A172 (cell line): ENCODE measurements at regions not wholly inside any gene's neighbourhood (a gene's known extent, or its start where the extent isn't known, plus 50 kb on each side); places are given as distances from the start of the nearest gene placed in this dataset.
"Not testable (repeated sequence)": the region's sequence is repeated elsewhere in the genome, so short reads cannot be mapped to it uniquely, and the experiment has no call there.

Source experiments
- DNase-seq: peaks from one replicate; pipeline ENCODE4 v3.0.0-alpha.2; 2015; ENCODE audit warnings: low spot score

DNA sequence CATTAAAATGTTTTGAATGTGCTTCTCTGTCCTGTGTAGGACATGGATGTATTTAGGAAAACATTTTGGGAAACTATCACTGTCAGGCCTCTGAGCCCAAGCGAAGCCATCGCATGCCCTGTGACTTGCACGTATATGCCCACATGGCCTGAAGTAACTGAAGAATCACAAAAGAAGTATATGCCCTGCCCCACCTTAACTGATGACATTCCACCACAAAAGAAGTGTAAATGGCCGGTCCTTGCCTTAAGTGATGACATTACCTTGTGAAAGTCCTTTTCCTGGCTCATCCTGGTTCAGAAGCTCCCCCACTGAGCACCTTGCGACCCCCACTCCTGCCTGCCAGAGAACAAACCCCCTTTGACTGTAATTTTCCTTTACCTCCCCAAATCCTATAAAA is 191.1 kb upstream of the MEIS1 start:
- DNase-seq: not testable (repeated sequence)

DNA sequence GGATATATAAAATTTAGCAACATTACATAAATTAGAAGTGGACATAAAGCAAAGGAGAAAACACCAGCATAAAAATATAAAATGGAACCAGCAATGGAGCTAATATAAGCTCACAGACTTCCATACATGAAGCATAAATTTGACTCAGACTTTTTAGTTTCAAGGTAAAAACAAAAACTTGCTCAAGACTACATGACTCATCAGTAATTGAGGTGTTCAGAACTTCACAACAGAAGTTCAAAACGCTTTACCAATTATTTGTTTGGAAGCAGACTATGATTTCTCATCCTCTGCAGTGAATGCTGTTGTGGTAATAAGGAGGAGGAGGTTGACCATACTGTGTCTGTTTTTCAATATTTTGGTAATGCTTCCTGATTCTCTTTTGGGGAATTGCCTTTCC is 192.0 kb upstream of the MEIS1 start:
- DNase-seq: not testable (repeated sequence)

DNA sequence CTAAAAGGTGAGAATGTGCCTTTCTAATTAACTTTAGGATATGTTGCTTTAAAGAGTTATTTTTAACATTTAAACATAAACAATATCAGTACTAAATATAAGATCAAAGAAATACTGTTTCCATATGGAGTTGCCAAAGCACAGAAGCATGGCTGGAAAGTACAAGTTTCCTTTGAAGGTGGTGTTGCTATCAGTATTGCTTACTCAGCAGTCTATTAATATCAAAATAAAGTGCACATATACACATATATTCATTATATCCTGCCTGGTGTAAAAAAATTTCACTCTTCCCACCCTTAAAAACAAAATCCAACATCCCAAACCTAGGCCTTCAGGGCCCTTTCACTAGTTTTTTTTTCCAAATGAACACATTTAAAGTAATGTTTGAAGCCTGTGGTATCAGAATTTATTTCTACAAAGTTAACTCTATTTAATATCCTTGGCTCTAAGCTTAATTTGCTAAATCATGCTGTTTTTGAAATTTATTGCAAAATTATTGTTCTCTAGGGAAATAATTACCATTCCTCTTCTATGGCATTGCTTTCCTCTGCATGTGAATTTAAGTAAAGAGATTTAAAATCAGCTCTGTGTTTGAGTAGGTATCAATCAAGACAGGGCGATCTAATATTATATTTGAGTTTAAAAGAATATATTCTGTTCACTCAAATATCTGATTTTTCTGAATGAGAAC is 192.7 kb upstream of the MEIS1 start:
- DNase-seq: no peak

DNA sequence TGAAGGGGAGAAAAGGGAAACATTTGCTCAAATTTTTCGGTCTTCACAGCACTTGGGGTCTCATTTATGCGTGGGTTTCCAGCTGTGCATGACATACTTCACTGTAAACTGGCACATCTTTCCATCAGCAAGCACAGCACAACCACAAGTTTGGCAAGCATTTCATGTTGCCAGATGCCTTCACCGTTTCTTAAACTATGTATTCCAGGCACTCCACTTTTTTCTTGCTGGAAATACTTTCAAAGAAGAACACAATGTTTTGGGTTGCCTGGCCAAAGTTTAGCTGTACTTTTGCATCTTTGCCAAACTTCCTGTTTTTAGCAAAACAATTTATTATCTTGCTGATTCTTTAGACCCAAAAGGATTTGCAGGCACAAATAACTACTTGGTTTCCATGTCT is 194.6 kb upstream of the MEIS1 start:
- no peak for DNase-seq

DNA sequence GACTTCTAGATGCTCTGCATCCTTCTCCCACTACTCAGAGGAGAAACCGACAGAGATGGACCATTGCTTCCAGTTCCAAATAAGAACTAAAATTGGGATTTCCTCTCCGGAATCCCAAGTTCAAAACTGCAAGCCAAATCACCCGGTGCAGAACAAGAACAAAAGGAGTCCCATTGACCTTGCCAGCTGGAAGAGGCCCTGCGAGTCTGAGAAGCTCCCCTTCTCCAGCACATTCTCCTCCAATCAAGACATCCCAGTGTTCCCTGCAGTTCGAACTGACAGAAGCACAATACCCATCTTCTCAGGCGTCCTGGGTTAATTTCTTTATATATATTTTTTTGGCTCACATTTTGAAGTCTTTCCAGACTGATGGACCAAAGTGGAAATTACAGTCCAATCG is 195.3 kb upstream of the MEIS1 start:
- no peak for DNase-seq

DNA sequence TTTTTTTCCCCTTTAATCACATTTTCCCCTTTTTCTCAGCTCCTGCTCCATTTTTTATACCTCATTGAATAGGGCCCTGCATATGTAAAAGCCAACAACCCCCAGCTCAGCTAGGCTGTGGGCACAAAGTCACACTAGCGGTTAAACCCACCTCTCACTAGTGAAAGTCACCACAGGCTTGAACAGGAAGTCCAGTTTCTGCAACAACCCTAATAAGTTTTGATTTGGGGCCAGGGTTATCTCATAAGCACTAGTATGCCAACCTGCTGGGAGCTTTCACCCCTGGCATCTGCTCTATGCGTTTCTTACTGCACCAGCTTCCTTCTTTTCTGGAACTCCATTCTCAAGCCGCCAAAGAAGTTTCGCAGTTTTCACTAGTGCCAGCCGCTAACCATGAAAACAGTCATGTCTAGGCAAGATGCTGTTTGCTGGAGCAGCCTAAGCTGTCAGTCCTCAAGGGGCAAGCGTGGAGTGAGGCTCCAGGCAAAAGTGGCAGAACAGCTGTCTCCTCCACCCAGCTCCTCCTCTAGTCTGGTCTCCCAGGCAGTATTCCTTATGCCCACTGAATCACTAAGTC is 197.0 kb upstream of the MEIS1 start:
- no peak for DNase-seq

DNA sequence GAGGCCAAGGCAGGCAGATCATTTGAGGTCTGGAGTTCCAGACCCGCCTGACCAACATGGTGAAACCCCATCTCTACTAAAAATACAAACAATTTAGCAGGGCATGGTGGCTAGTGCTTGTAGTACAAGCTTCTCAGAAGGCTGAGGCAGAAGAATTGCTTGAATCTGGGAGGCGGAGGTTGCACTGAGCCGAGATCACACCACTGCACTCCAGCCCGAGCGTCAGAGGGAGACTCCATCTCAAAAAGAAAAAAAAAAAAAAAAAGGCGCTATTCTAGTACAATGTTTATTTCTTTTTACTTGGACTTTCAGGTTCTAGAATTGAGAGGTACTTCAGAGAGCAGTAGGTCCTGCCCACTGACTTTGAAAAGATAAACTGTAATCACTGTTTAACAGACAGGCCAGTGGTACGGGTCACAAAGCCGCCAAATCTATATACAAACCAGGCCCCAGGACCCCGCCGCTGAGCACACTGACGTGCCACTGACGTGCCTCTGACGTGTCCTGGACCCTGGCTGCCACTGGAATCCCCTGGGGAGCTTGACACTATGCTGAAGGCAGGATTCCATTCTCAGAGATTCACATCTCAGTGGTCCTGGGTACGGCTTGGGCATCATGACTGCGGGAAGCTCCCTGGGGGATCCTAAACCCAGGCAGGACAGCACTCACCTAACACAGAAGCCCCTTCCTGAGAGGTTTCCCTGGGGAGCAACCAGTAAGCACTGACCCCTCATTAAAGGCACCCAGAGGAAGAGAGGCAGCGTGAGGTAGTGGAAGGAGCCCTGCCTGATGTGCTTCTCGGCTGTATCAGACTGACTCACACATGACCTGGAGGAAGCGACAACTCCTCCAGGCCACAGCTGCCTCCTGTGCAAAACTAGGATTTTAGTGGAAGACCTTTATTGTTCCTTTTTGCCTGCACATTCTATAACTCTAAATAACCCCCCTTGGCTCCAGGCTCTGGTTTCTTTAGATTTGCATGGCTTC is 197.8 kb upstream of the MEIS1 start:
- DNase-seq: no peak

DNA sequence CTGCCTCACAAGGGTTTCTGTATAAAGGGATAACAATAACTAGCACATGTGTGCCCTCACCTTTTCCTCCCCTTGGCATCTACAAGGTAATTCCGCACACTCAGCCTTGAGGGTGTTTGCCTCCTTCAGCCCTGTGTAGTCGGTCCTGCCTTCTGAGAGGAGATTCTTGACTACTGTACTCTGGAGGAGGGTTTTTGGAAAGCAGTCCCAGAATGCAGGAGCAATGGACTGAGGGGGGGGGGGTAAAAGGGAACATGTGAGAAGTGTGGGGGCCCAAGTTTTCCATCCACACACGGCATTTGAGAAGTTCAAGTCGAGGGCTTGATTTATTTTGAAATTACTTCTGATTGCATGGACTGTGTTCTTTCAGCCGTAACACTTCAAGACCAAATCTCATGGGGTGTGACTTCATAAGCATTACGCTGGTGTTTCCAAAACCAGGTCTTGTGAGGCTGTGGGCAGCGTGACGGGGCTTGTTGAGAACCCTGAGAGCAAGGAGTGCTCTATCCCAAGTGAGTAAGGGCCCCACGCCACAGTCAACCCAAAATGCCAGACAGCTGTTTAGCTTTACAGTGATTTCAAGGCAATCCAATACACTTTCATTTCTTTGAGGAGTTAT is 198.7 kb upstream of the MEIS1 start:
- DNase-seq: no peak

DNA sequence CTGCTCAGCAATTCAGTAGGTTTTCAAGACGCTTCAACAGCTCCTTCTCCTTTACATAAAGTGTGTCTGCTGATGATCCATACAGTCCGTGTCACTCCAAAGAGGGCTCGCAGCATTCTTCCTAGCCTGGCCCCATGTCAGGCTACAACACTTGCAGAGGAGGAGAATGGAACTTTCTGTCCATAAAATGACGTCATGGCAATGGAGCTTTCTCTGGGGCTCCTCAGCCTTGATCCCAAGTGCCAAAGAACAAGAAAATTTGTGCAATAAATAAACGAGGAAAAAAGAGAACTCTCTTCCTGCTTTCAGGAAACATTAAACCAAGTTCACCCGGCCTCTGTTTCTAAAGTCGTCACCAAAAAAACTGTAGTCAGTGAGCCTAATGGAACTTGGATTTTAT is 199.5 kb upstream of the MEIS1 start:
- no peak for DNase-seq

DNA sequence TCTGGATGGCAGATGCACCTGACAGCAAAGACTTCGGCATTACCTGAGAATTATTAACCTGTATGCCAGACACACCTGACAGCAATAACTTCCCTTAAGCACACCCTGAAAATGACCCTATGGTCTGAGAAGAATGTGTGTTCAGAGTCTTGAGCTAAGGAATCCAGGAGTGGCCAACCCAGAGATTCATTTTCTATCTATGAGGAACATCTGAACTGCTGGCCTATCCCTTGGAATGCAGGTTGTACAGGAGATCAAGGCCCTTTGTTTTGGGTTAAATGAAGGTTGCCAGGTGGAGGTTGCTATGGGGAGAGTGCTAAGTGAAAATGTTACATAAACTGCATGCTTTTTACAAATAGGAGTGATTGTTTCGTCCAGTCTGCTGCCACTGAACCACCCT is 200.9 kb upstream of the MEIS1 start:
- DNase-seq: no peak

DNA sequence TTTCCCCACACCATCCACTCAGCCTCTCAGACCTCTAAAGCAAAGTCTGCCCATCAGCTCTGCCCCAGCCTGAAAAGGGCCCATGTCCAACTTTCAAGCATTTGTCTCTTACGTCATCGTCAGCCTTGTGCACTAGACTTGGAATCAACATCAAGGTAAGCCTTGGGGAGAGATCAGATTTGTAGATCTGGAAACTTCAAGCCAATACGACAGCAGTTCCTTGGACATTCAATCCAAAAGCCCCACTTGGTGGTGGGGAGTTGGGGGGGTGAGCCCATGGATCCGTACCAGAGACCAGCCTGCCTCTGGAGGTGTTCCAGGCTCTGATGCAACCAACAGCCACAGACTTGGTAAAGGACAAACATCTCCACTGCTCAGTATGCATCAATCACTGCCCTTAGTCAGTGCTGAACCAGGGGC is 206.8 kb upstream of the MEIS1 start:
- DNase-seq: no peak

DNA sequence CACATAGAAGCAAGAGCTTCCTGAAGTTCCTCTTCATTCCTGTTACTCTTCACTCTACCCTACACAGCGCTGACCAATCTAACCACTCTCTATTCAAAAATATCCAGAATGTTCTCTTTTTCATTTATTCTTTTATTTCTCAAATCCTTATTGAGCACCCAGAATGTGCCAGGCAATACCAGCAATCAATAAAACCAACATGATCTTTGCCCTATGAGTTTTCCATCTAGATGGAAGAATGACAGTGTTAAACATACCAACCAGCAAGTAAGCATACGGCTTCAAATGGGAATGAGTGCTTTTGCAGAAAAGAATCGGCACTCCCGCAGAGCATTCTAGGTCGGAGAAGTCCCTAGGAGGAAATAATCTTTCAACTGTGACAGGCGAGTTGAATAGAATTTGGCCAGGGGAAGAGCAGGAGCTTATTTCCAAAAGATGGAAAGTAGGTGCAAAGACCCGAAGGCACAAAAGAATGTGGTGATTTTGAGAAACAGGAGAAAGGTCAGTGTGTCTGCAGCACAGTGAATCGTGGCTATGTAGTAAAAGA is 217.8 kb upstream of the MEIS1 start:
- no peak for DNase-seq

DNA sequence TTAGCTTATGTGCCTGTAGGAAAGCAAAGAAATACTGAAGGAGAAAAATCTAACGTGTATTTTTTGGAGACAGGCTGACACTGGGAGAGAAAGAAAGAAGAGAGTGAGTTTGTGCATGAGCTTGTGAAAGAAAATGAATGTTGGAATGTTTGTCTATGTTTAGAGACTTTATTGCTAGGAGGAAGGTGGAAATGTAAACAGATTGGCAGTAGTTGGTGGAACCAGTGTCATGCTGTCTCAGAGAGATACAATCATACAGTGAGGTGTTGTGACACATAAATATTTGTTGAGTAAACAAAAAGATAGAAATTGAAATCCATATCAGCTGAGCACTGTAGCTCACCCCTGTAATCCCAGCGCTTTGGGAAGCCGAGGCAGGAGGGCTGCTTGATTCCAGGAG is 222.2 kb upstream of the MEIS1 start:
- DNase-seq: no peak

DNA sequence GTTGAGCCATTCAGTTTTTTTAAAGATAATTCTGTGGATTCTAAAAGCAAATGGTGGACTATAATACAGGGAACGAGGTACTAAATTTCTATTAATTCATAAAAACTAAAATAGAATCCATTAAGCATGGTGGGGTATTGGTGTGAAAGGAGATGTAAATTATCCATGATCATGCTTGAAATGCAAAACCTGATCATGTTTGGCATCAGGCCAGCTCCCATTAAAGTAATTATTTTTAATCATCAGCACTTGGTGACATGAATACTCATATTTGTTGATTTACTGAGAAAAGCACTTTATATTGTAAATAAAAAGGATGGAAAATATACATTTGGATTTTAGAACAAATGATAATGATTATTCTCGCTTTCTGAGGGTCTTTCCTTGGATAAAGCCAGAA is 232.3 kb upstream of the MEIS1 start:
- no peak for DNase-seq

DNA sequence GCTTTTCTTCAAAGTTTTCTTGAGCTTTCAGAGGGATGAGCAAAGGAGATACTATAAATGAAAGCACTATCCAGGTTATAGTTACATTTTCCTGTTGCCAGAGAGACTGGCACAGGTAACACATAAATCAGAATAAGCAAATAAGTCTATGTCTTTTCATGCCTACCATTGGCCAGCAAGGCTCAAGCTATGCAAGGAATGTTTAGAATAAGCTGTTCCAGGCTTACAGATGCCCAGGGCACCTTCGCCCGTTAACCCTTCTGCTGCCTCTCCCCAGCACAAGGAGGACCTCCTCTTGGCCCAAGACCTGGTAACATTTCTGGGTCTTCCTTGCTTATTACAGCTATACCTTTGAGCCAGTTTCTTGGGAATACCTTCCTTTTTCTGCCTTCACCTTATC is 233.7 kb upstream of the MEIS1 start:
- no peak for DNase-seq

DNA sequence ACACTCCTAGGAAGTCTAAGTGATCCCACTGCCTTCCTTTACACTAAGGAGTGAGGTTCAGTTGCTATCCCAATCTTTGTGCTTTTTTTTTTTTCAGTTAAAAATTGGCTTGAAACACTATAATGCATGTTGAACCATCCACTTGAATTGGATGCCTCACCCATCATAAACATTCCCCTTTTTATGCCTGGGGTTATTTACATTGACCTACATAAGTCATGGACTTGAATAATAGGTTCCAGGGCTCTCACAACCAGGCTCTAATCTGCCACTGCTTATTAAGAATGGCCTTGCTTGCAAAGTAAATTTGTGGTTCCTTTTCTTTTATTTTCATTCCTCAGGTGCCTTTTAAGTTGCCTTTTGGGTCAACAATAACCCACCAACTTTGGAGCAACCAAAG is 236.1 kb upstream of the MEIS1 start:
- DNase-seq: no peak

DNA sequence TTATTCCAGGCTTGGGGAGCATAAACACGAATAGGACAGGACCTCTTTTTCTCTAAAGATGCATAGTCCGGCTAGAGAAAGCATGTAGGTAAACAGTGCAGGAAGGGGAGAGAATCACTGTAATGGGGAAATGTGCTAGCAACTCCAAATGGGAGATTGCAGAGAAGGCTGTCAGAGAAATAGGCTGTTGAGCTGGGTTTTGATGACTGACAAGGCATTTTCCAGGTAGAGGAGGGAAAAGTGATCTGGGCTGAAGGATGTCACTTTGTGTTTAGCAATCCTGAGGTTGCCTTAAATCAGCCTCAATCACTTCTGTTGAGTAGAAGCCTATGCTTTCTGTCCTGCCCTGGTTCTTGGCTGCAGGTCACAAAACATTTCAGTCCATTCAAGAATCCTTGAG is 242.0 kb upstream of the MEIS1 start:
- no peak for DNase-seq

DNA sequence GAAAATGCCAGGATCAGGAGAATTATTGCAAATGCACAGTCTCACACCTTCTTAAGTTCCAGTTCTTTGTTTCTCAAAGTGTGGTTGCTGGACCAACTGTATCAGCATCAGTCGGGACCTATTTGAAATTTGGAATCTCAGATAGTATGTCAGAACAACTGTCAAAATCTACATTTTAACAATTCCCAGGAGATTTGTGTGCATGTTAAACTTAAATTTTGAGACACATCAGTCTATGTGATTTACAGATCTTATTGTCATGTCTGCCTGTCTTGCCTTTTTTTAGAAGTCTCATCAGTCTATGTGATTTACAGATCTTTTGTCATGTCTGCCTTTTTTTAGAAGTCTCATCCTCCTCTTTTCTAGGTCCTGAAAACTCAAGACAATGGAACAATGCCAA is 243.6 kb upstream of the MEIS1 start:
- DNase-seq: no peak

DNA sequence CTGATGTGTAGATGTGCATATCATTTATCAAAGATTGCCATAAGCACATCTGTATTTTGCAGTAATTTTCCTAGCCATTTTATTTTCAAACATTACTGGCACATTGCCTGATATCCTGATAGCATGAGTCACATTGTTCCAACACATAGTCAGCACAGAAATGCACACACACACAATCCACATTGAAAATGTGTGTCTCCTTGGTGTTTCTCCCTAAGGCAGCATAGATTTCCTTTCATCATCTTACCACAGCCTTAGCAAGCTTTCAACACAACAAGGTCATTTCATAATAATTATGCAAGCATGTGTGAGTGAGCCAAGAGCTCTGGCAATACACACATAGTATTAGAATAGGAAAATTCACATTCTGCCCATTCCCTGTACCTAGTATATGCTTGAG is 245.4 kb upstream of the MEIS1 start:
- no peak for DNase-seq

DNA sequence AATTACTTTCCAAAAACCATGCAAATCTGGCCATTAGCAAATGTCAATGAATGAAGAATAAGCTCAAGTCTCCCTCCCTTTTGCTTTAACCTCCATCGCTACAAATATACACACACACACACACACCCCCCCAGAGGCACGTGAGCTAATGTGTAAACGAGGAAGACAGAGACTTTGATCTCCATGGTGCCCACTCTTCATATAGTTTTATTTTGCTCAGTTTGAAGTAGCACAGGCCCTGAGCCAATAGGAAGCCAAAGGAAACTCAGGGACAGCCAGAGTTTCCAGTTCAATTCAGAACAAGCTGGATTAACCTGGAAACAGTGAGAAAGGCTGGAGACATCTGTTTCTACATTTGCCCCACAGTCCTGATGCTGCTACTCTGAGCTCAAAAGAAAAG is 248.4 kb upstream of the MEIS1 start:
- DNase-seq: no peak

DNA sequence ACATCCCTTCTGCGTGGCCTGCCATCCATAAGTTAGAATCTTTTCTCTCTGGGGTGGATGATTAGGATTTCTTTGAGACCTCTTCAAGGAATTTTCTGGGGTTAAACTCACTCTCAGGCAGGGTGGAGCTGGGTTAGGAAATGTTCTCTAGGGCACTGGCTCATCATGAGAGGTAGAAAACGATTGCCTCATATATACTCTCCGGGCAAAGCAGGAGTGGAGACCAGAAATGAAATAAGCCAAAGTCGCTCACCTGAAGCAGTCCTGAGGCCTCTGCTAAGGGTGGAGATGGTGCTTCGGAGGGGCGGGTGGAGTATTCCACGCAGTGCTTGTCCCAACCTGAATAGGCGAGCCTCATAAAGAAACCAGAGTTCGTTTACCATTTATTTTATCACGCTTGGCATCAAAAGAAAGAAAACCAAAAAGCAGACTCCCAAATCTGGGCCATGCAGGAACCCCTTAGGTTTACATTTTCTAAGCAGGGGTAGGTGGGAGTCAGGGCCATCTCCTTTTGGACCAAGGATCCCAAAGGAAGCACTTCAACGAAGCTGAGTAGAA is 249.3 kb upstream of the MEIS1 start:
- DNase-seq: no peak
